Activated naive CD4-positive, alpha-beta T cell treated with anti-CD3 and anti-CD28 coated beads, Interleukin-2, amount 50 U/mL, for 16 hours (primary cell): ENCODE measurements at regions not wholly inside any gene's neighbourhood (a gene's known extent, or its start where the extent isn't known, plus 50 kb on each side); places are given as distances from the start of the nearest gene placed in this dataset.
"Not testable (repeated sequence)": the region's sequence is repeated elsewhere in the genome, so short reads cannot be mapped to it uniquely, and the experiment has no call there.

Source experiments
- DNase-seq: peaks from one replicate; pipeline ENCODE4 v3.0.0-alpha.2; 2020

- DNase-seq, result no peak
These were observed 319.3 kb upstream of the CHD1 start for GRCh38 chr5:99248066-99248465.

GRCh38 chr5:99247346-99247745 is 318.5 kb upstream of the CHD1 start:
- DNase-seq, result no peak

- DNase-seq, result no peak
These were observed 314.3 kb upstream of the CHD1 start for GRCh38 chr5:99243111-99243510.

GRCh38 chr5:99239826-99240360 is 311.1 kb upstream of the CHD1 start:
- DNase-seq, result no peak

GRCh38 chr5:99191206-99191745 is 262.5 kb upstream of the CHD1 start:
- DNase-seq, result no peak

- no peak for DNase-seq
These were observed 258.8 kb upstream of the CHD1 start for GRCh38 chr5:99187611-99188010.

- no peak for DNase-seq
These were observed 250.4 kb upstream of the CHD1 start for GRCh38 chr5:99179206-99179605.

GRCh38 chr5:99177796-99178195 is 249.0 kb upstream of the CHD1 start:
- DNase-seq, result no peak

GRCh38 chr5:99176186-99176585 is 247.4 kb upstream of the CHD1 start:
- no peak for DNase-seq

GRCh38 chr5:99169309-99169708 is 240.5 kb upstream of the CHD1 start:
- no peak for DNase-seq

- not testable (repeated sequence) for DNase-seq
These were observed 232.7 kb upstream of the CHD1 start for GRCh38 chr5:99161538-99161937.

GRCh38 chr5:99156688-99157087 is 227.9 kb upstream of the CHD1 start:
- no peak for DNase-seq

GRCh38 chr5:99143283-99143795 is 214.5 kb upstream of the CHD1 start:
- not testable (repeated sequence) for DNase-seq

GRCh38 chr5:99141534-99142128 is 212.8 kb upstream of the CHD1 start:
- no peak for DNase-seq

- DNase-seq, result no peak
These were observed 210.1 kb upstream of the CHD1 start for GRCh38 chr5:99138911-99139310.

- no peak for DNase-seq
These were observed 205.1 kb upstream of the CHD1 start for GRCh38 chr5:99133921-99134320.

GRCh38 chr5:99129768-99130501 is 201.1 kb upstream of the CHD1 start:
- DNase-seq, result no peak

GRCh38 chr5:99122976-99123375 is 194.2 kb upstream of the CHD1 start:
- no peak for DNase-seq

GRCh38 chr5:99119326-99119725 is 190.5 kb upstream of the CHD1 start:
- no peak for DNase-seq

- DNase-seq, result no peak
These were observed 187.7 kb upstream of the CHD1 start for GRCh38 chr5:99116526-99116925.

- no peak for DNase-seq
These were observed 181.1 kb upstream of the CHD1 start for GRCh38 chr5:99109894-99110293.

- DNase-seq, result no peak
These were observed 176.4 kb upstream of the CHD1 start for GRCh38 chr5:99105216-99105615.

- no peak for DNase-seq
These were observed 175.8 kb upstream of the CHD1 start for GRCh38 chr5:99104538-99105132.
